ENCODE measurements at regions not wholly inside any gene's neighbourhood (a gene's known extent, or its start where the extent isn't known, plus 50 kb on each side); places are given as distances from the start of the nearest gene placed in this dataset.

- TF ChIP-seq ZFX (IDR thresholded peaks at IDR 0.05; ENCODE audit: borderline replicate concordance) (no peak), CTCF (IDR thresholded peaks at IDR 0.05) (no peak)
Observed at GRCh38 chr16:52647588-52647987, 100.6 kb upstream of the TOX3 start.
